K562 (cell line): ENCODE measurements at regions not wholly inside any gene's neighbourhood (a gene's known extent, or its start where the extent isn't known, plus 50 kb on each side); places are given as distances from the start of the nearest gene placed in this dataset.

ENCODE experiments used
- ATAC-seq: fragments of 200-7000 bp; cut with Tn5 transposase; 3 replicates; pipeline ENCODE4 v1.9.1; 2020; ENCODE audit warnings: moderate library complexity
- BruUV-seq: library from RNA; stranded (reverse); fragments of 400-500 nt; replicated peaks from 2 replicates; lab custom pipeline; 2021; lab: Mats Ljungman, UMichigan
- CTCF ChIA-PET: fragments of 300-600 bp; formaldehyde crosslinking; extraction: SDS; loops from one replicate; lab custom pipeline; 2021; ENCODE audit warnings: low intra/inter-chr PET ratio; lab: Yijun Ruan, JAX
- POLR2A ChIA-PET: fragments of 300-600, 350-650 bp; sonication (Branson Sonifier 250); formaldehyde crosslinking; extraction: SDS; loops from one replicate; lab custom pipeline; 2021; ENCODE audit warnings: antibody characterized with exemption, inconsistent platforms; lab: Yijun Ruan, JAX
- DNase-seq, 4 experiments: peaks; one replicate each; pipeline versions ENCODE4 v3.0.0 to v3.0.0-alpha.2; 2011 to 2018; ENCODE audit warnings: low spot score in 3 of 4, mixed read lengths in 3 of 4; ENCODE audit errors: extremely low read depth in 1 of 4
- FAIRE-seq: peaks from 2 replicates; lab custom pipeline; 2011; peaks lifted over from hg19 to GRCh38; lab: Jason Lieb, UNC
- H2AFZ ChIP-seq: 2 replicates; pipeline ENCODE4 v1.6.0; 2011; ENCODE audit warnings: low read depth, low read length, control low read depth, inconsistent platforms
- H3K27ac ChIP-seq: fragments of 200-600 bp; 3 replicates; pipeline ENCODE4 v1.8.0; 2011; ENCODE audit warnings: low read depth, mild to moderate bottlenecking, control low read depth, inconsistent platforms, low read length, moderate library complexity, mixed read lengths; ENCODE audit errors: extremely low read depth
- H3K27me3 ChIP-seq, 2 experiments: fragments of 300-600 bp in 1 of 2; 2 replicates in 1 of 2; 3 replicates in 1 of 2; pipeline versions ENCODE4 v1.6.0 to v1.8.0; 2011; ENCODE audit warnings: inconsistent platforms in 2 of 2, low read length in 2 of 2, mild to moderate bottlenecking in 1 of 2, mixed read lengths in 1 of 2, moderate library complexity in 1 of 2; ENCODE audit not compliant: control insufficient read depth in 2 of 2, insufficient read depth in 2 of 2
- H3K36me3 ChIP-seq: fragments of 300-600 bp; 3 replicates; pipeline ENCODE4 v1.8.0; 2011; ENCODE audit warnings: mild to moderate bottlenecking, low read length, inconsistent platforms; ENCODE audit not compliant: control insufficient read depth, insufficient read depth
- H3K4me1 ChIP-seq, 2 experiments: fragments of 200-600 bp in 1 of 2; replicated peaks in 1 of 2; 2 replicates in 1 of 2; 3 replicates in 1 of 2; pipeline versions ENCODE4 v1.5.1 to v1.8.0; 2011; ENCODE audit warnings: inconsistent platforms in 2 of 2, low read length in 2 of 2, mild to moderate bottlenecking in 1 of 2, mixed read lengths in 1 of 2, moderate library complexity in 1 of 2; ENCODE audit not compliant: control insufficient read depth in 2 of 2, insufficient read depth in 2 of 2
- H3K4me2 ChIP-seq: 2 replicates; pipeline ENCODE4 v1.6.1; 2011; ENCODE audit warnings: low read length, control low read depth, inconsistent platforms, mixed read lengths; ENCODE audit not compliant: insufficient read depth
- H3K4me3 ChIP-seq: fragments of 200-600 bp; sonication (generic), shearing (Covaris generic); 2 replicates; pipeline ENCODE4 v1.5.1; 2016; ENCODE audit warnings: control low read depth, inconsistent platforms
- H3K79me2 ChIP-seq: fragments of 200-600 bp; 3 replicates; pipeline ENCODE4 v1.8.0; 2011; ENCODE audit warnings: low read length, inconsistent platforms; ENCODE audit not compliant: control insufficient read depth, insufficient read depth
- H3K9ac ChIP-seq, 2 experiments: 2 replicates each; pipeline versions ENCODE4 v1.6.0 to v1.6.1; 2011; ENCODE audit warnings: low read depth in 2 of 2, low read length in 2 of 2, control low read depth in 1 of 2, inconsistent platforms in 1 of 2, mild to moderate bottlenecking in 1 of 2, mixed read lengths in 1 of 2; ENCODE audit not compliant: insufficient read depth in 1 of 2
- H3K9me1 ChIP-seq: one replicate; pipeline ENCODE4 v1.6.0; 2011; ENCODE audit warnings: inconsistent platforms, mild to moderate bottlenecking, low read length, moderate library complexity; ENCODE audit not compliant: control insufficient read depth, insufficient read depth
- H3K9me3 ChIP-seq: replicated peaks from 2 replicates; pipeline ENCODE4 v1.5.1; 2011; ENCODE audit warnings: low read depth, low read length, inconsistent platforms; ENCODE audit not compliant: control insufficient read depth, insufficient read depth
- H4K20me1 ChIP-seq: replicated peaks from 2 replicates; pipeline ENCODE4 v1.6.1; 2011; ENCODE audit warnings: low read length, inconsistent platforms, mixed read lengths; ENCODE audit not compliant: control insufficient read depth, insufficient read depth
- NUFIP1 ChIP-seq: fragments of 450-650 bp; IDR thresholded peaks from 2 replicates; pipeline ENCODE4 v1.6.1; 2018; ENCODE audit not compliant: partially characterized antibody
- RBFOX2 ChIP-seq: fragments of 200-400 bp; formaldehyde crosslinking; IDR thresholded peaks from 2 replicates; pipeline ENCODE4 v1.6.1; 2017; ENCODE audit warnings: low read depth, mild to moderate bottlenecking, low read length, moderate library complexity
- SREBF2 ChIP-seq: sonication (generic); formaldehyde crosslinking; IDR thresholded peaks from 2 replicates; pipeline ENCODE4 v1.4.0; 2020; ENCODE audit warnings: mild to moderate bottlenecking, missing genetic modification reagents
- STAG1 ChIP-seq: sonication (generic); formaldehyde crosslinking; IDR thresholded peaks from 2 replicates; pipeline ENCODE4 v1.5.0; 2020; ENCODE audit warnings: missing genetic modification reagents, borderline replicate concordance
- WHSC1 ChIP-seq: IDR thresholded peaks from one replicate; pipeline ENCODE4 v1.6.1; 2012; ENCODE audit warnings: low read length, control low read depth, inconsistent platforms
- ZNF146 ChIP-seq: IDR thresholded peaks from one replicate; pipeline ENCODE4 v1.6.1; 2018; ENCODE audit warnings: missing compliant biosample characterization; ENCODE audit not compliant: unreplicated experiment
- ZNF507 ChIP-seq: conservative IDR thresholded peaks from 2 replicates; pipeline ENCODE4 v1.6.1; 2017; ENCODE audit warnings: missing genetic modification characterization, missing compliant biosample characterization
- ZNF668 ChIP-seq: fragments of 250-450 bp; sonication (Bioruptor Pico); IDR thresholded peaks from 2 replicates; pipeline ENCODE4 v1.8.0; 2022; ENCODE audit warnings: mild to moderate bottlenecking, inconsistent platforms
- WGBS: fragments of 100-300 bp; shearing (Covaris generic); methylation state at CpG from one replicate; pipeline ENCODE4 v1.1.6; 2016; ENCODE audit warnings: low coverage, mixed read lengths; ENCODE audit not compliant: insufficient coverage; ENCODE audit errors: missing lambda C conversion rate; 5-methylcytosine and 5-hydroxymethylcytosine counted together
- in situ Hi-C: fragments of 300-500 bp; cut with MboI; formaldehyde crosslinking; loops from 4 replicates; pipeline ENCODE4 v1.15.0; 2018; ENCODE audit warnings: inconsistent platforms, mixed read lengths
- intact Hi-C: fragments of 100-400 bp; cut with micrococcal nuclease; formaldehyde crosslinking; loops from 2 replicates; pipeline ENCODE4 v1.14.2; 2022
- TF ChIP-seq, protein P1 (sequence below): fragments of 450-650 bp; conservative IDR thresholded peaks from 2 replicates; pipeline ENCODE4 v1.6.1; 2016; ENCODE audit warnings: missing genetic modification characterization, low read depth, mild to moderate bottlenecking, missing compliant biosample characterization, moderate library complexity
- TF ChIP-seq, protein P2 (sequence below): sonication (generic); formaldehyde crosslinking; IDR thresholded peaks from 2 replicates; pipeline ENCODE4 v1.8.0; 2022; ENCODE audit warnings: mild to moderate bottlenecking, missing genetic modification reagents
- TF ChIP-seq, protein P3 (sequence below): sonication (generic); formaldehyde crosslinking; IDR thresholded peaks from 2 replicates; pipeline ENCODE4 v1.8.0; 2023; ENCODE audit warnings: mild to moderate bottlenecking, missing genetic modification reagents
- TF ChIP-seq, protein P4 (sequence below): sonication (generic); formaldehyde crosslinking; IDR thresholded peaks from 2 replicates; pipeline ENCODE4 v1.8.0; 2022; ENCODE audit warnings: mild to moderate bottlenecking, low read depth, missing genetic modification reagents
- TF ChIP-seq, protein P5 (sequence below): IDR thresholded peaks from 2 replicates; pipeline ENCODE4 v1.6.1; 2011; ENCODE audit warnings: borderline replicate concordance, low read depth, mild to moderate bottlenecking, moderate library complexity, low read length; ENCODE audit not compliant: insufficient read depth, poor library complexity, severe bottlenecking

DNA sequence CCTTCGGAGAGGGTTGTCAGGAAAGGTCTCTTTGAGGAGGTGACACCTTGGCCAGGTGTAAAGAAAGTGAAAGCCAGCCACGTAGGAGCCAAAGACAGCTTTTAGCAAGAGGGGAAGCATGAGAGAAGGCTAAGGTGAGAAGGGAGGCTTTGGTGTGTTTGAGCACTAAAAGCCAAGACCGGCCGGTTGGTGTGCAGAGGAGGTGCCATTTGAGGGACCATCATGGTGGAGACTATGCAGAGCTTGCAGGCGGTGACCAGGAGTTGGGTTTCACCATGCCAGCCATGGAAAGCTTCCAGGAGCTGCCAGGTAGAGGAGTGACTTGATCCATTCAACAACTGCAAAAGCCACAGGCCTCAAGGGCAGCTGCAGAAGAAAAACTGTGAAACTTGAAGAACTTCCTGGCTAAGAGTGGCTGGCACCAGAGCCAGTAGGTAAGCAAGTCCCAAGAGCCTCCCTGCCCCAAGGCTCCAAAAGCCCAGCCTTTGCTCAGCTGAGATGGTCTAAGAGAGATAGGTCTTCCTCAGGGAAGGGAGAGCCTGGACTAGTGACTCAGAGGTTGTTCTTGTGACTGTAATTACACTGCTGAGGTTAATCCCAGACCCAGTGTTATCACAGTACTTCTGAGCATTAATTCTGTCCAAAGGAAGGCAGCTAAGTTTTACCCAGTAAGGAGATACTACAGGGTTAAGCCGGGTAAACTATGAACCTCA, 319.0 kb downstream of the BCL11A start (continued):
- TF ChIP-seq ZNF146 (CRISPR knock-in tag) (no peak), ZNF668 (CRISPR knock-in tag) (no peak)
- TF ChIP-seq, protein P1, sequence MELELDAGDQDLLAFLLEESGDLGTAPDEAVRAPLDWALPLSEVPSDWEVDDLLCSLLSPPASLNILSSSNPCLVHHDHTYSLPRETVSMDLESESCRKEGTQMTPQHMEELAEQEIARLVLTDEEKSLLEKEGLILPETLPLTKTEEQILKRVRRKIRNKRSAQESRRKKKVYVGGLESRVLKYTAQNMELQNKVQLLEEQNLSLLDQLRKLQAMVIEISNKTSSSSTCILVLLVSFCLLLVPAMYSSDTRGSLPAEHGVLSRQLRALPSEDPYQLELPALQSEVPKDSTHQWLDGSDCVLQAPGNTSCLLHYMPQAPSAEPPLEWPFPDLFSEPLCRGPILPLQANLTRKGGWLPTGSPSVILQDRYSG (tag) = no peak
- TF ChIP-seq, protein P2, sequence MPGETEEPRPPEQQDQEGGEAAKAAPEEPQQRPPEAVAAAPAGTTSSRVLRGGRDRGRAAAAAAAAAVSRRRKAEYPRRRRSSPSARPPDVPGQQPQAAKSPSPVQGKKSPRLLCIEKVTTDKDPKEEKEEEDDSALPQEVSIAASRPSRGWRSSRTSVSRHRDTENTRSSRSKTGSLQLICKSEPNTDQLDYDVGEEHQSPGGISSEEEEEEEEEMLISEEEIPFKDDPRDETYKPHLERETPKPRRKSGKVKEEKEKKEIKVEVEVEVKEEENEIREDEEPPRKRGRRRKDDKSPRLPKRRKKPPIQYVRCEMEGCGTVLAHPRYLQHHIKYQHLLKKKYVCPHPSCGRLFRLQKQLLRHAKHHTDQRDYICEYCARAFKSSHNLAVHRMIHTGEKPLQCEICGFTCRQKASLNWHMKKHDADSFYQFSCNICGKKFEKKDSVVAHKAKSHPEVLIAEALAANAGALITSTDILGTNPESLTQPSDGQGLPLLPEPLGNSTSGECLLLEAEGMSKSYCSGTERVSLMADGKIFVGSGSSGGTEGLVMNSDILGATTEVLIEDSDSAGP = no peak

DNA sequence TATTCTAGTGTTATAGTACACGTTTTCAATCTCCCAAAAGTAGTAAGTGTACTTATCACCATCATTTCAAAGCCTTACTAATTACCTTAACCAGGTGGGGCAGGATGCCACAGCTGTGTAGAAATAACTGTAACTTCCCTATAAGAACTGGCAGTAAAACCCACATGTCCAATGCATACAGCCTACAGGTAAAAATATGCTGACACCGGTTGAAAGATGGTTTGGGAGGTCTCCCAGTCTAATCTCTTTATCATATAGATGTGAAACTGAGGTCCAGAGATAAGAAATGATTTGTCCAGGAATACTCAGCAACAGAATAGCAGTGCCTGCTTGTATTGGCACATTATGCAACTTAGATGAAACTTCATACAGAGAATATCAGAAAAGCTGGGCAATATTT, 322.9 kb downstream of the BCL11A start:
- WGBS = 0% methylated on average over 2 of the region's 2 CpGs
- intact Hi-C loops (no loop called here), in situ Hi-C loops (no loop called here)
- Histone ChIP-seq H3K9ac (no peak overlapping the region), H3K27ac (no peak overlapping the region), H3K36me3 (no peaks in the 10 kb centered on the region), H3K4me1 (no peaks in the 10 kb centered on the region), H3K4me2 (no peak overlapping the region), H3K9me1 (no peaks in the 10 kb centered on the region), H3K4me3 (no peak overlapping the region), H2AFZ (no peak overlapping the region), H3K79me2 (no peaks in the 10 kb centered on the region), H4K20me1 (no peaks in the 10 kb centered on the region), H3K27me3 (no peaks in the 10 kb centered on the region), H3K9me3 (no peaks in the 10 kb centered on the region)
- BruUV-seq = no TSS peak
- DNase-seq (no peak), ATAC-seq (no peak), FAIRE-seq (no peak)
- ChIA-PET POLR2A (no interaction called here), CTCF (no interaction called here)
- no peak for TF ChIP-seq NUFIP1
- no peak for TF ChIP-seq ZNF507 (tag)
- TF ChIP-seq SREBF2 = no peak
- TF ChIP-seq, protein P3, sequence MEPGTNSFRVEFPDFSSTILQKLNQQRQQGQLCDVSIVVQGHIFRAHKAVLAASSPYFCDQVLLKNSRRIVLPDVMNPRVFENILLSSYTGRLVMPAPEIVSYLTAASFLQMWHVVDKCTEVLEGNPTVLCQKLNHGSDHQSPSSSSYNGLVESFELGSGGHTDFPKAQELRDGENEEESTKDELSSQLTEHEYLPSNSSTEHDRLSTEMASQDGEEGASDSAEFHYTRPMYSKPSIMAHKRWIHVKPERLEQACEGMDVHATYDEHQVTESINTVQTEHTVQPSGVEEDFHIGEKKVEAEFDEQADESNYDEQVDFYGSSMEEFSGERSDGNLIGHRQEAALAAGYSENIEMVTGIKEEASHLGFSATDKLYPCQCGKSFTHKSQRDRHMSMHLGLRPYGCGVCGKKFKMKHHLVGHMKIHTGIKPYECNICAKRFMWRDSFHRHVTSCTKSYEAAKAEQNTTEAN (CRISPR knock-in tag) = no peak
- TF ChIP-seq STAG1 (CRISPR knock-in tag) = no peak
- no peak for TF ChIP-seq RBFOX2
- TF ChIP-seq, protein P4, sequence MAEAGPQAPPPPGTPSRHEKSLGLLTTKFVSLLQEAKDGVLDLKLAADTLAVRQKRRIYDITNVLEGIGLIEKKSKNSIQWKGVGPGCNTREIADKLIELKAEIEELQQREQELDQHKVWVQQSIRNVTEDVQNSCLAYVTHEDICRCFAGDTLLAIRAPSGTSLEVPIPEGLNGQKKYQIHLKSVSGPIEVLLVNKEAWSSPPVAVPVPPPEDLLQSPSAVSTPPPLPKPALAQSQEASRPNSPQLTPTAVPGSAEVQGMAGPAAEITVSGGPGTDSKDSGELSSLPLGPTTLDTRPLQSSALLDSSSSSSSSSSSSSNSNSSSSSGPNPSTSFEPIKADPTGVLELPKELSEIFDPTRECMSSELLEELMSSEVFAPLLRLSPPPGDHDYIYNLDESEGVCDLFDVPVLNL (CRISPR knock-in tag) = no peak
- TF ChIP-seq WHSC1 = no peak
- TF ChIP-seq, protein P5, sequence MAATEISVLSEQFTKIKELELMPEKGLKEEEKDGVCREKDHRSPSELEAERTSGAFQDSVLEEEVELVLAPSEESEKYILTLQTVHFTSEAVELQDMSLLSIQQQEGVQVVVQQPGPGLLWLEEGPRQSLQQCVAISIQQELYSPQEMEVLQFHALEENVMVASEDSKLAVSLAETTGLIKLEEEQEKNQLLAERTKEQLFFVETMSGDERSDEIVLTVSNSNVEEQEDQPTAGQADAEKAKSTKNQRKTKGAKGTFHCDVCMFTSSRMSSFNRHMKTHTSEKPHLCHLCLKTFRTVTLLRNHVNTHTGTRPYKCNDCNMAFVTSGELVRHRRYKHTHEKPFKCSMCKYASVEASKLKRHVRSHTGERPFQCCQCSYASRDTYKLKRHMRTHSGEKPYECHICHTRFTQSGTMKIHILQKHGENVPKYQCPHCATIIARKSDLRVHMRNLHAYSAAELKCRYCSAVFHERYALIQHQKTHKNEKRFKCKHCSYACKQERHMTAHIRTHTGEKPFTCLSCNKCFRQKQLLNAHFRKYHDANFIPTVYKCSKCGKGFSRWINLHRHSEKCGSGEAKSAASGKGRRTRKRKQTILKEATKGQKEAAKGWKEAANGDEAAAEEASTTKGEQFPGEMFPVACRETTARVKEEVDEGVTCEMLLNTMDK = no peak
